ENCODE measurements at regions not wholly inside any gene's neighbourhood (a gene's known extent, or its start where the extent isn't known, plus 50 kb on each side); places are given as distances from the start of the nearest gene placed in this dataset.

DNA sequence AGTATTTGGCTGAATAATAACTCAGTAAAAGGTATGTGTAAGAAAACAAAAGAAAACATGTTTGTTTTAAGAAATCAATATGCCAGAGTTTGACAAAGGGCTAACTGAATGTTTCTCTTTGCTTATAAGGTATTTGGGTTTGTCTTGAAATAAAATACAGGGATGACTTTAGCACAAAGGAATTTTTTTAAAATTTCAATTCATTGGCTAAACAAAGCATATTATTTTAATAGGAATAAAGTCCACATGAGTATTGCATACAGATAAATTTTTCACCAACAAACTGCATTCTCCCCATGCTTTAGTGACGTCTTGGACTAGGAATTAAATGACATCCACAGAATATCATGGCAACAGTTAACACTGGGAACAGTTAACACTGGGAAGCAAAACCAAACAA is 480.0 kb upstream of the JAG1 start (continued):
- TF ChIP-seq, protein P1, sequence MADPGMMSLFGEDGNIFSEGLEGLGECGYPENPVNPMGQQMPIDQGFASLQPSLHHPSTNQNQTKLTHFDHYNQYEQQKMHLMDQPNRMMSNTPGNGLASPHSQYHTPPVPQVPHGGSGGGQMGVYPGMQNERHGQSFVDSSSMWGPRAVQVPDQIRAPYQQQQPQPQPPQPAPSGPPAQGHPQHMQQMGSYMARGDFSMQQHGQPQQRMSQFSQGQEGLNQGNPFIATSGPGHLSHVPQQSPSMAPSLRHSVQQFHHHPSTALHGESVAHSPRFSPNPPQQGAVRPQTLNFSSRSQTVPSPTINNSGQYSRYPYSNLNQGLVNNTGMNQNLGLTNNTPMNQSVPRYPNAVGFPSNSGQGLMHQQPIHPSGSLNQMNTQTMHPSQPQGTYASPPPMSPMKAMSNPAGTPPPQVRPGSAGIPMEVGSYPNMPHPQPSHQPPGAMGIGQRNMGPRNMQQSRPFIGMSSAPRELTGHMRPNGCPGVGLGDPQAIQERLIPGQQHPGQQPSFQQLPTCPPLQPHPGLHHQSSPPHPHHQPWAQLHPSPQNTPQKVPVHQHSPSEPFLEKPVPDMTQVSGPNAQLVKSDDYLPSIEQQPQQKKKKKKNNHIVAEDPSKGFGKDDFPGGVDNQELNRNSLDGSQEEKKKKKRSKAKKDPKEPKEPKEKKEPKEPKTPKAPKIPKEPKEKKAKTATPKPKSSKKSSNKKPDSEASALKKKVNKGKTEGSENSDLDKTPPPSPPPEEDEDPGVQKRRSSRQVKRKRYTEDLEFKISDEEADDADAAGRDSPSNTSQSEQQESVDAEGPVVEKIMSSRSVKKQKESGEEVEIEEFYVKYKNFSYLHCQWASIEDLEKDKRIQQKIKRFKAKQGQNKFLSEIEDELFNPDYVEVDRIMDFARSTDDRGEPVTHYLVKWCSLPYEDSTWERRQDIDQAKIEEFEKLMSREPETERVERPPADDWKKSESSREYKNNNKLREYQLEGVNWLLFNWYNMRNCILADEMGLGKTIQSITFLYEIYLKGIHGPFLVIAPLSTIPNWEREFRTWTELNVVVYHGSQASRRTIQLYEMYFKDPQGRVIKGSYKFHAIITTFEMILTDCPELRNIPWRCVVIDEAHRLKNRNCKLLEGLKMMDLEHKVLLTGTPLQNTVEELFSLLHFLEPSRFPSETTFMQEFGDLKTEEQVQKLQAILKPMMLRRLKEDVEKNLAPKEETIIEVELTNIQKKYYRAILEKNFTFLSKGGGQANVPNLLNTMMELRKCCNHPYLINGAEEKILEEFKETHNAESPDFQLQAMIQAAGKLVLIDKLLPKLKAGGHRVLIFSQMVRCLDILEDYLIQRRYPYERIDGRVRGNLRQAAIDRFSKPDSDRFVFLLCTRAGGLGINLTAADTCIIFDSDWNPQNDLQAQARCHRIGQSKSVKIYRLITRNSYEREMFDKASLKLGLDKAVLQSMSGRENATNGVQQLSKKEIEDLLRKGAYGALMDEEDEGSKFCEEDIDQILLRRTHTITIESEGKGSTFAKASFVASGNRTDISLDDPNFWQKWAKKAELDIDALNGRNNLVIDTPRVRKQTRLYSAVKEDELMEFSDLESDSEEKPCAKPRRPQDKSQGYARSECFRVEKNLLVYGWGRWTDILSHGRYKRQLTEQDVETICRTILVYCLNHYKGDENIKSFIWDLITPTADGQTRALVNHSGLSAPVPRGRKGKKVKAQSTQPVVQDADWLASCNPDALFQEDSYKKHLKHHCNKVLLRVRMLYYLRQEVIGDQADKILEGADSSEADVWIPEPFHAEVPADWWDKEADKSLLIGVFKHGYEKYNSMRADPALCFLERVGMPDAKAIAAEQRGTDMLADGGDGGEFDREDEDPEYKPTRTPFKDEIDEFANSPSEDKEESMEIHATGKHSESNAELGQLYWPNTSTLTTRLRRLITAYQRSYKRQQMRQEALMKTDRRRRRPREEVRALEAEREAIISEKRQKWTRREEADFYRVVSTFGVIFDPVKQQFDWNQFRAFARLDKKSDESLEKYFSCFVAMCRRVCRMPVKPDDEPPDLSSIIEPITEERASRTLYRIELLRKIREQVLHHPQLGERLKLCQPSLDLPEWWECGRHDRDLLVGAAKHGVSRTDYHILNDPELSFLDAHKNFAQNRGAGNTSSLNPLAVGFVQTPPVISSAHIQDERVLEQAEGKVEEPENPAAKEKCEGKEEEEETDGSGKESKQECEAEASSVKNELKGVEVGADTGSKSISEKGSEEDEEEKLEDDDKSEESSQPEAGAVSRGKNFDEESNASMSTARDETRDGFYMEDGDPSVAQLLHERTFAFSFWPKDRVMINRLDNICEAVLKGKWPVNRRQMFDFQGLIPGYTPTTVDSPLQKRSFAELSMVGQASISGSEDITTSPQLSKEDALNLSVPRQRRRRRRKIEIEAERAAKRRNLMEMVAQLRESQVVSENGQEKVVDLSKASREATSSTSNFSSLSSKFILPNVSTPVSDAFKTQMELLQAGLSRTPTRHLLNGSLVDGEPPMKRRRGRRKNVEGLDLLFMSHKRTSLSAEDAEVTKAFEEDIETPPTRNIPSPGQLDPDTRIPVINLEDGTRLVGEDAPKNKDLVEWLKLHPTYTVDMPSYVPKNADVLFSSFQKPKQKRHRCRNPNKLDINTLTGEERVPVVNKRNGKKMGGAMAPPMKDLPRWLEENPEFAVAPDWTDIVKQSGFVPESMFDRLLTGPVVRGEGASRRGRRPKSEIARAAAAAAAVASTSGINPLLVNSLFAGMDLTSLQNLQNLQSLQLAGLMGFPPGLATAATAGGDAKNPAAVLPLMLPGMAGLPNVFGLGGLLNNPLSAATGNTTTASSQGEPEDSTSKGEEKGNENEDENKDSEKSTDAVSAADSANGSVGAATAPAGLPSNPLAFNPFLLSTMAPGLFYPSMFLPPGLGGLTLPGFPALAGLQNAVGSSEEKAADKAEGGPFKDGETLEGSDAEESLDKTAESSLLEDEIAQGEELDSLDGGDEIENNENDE (IDR thresholded peaks at IDR 0.05; ENCODE audit: insufficient replicate concordance, low read length) = no peak
- TF ChIP-seq SIN3A (conservative IDR thresholded peaks at IDR 0.05 in 1 of 2, IDR thresholded peaks at IDR 0.05 in 1 of 2; ENCODE audit: low read depth in 1 of 2, low read length in 2 of 2) = no peak
- no peak for TF ChIP-seq JUN (IDR thresholded peaks at IDR 0.05; ENCODE audit: low read depth, low read length)
- TF ChIP-seq TAF7 (optimal IDR thresholded peaks at IDR 0.05; ENCODE audit: borderline replicate concordance, low read depth, low read length) = no peak
- TF ChIP-seq KDM4A (IDR thresholded peaks at IDR 0.05; ENCODE audit: low read depth, low read length, severe bottlenecking) = no peak
- TF ChIP-seq RXRA (IDR thresholded peaks at IDR 0.05; ENCODE audit: insufficient read depth, low read depth, low read length) = no peak
- no peak for TF ChIP-seq PHF8 (conservative IDR thresholded peaks at IDR 0.05; ENCODE audit: low read depth, low read length)
- no peak for TF ChIP-seq BRCA1 (IDR thresholded peaks at IDR 0.05; ENCODE audit: low read depth, low read length)
- no peak for TF ChIP-seq KDM1A (IDR thresholded peaks at IDR 0.05; ENCODE audit: borderline replicate concordance, low read length)
- no peak for TF ChIP-seq EGR1 (IDR thresholded peaks at IDR 0.05; ENCODE audit: borderline replicate concordance, low read depth, low read length)
- TF ChIP-seq CEBPB (IDR thresholded peaks at IDR 0.05; ENCODE audit: low read depth, low read length) = no peak
- no peak for TF ChIP-seq SUZ12 (IDR thresholded peaks at IDR 0.05; ENCODE audit: low read length)

Data from H1 (cell line).